A549 (cell line): ENCODE measurements at regions not wholly inside any gene's neighbourhood (a gene's known extent, or its start where the extent isn't known, plus 50 kb on each side); places are given as distances from the start of the nearest gene placed in this dataset.

Source experiments
- BCL3 ChIP-seq: fragments of >200 bp; sonication (Bioruptor Twin); formaldehyde crosslinking; IDR thresholded peaks from 3 replicates; pipeline ENCODE4 v1.6.1; 2016
- BHLHE40 ChIP-seq: IDR thresholded peaks from 2 replicates; pipeline ENCODE4 v1.6.1; 2012; ENCODE audit warnings: low read depth, low read length, inconsistent platforms
- CBX2 ChIP-seq: fragments of 200-600 bp; sonication (generic); IDR thresholded peaks from 2 replicates; pipeline ENCODE4 v1.6.1; 2016; ENCODE audit warnings: low read depth, mild to moderate bottlenecking, borderline replicate concordance
- CTCF ChIP-seq: fragments of >200 bp; sonication (Bioruptor Twin); formaldehyde crosslinking; IDR thresholded peaks from 3 replicates; pipeline ENCODE4 v1.5.1; 2016
- EHMT2 ChIP-seq: fragments of 200-600 bp; sonication (generic); IDR thresholded peaks from 2 replicates; pipeline ENCODE4 v1.6.1; 2016; ENCODE audit warnings: antibody characterized with exemption, low read depth, mild to moderate bottlenecking, moderate library complexity
- EP300 ChIP-seq, 2 experiments: fragments of >200 bp; sonication (Bioruptor Twin); formaldehyde crosslinking; IDR thresholded peaks; 2 replicates in 1 of 2; 3 replicates in 1 of 2; pipeline ENCODE4 v1.6.1; 2016 to 2017
- HDAC2 ChIP-seq: fragments of 200-600 bp; sonication (generic); IDR thresholded peaks from 2 replicates; pipeline ENCODE4 v1.6.1; 2016
- JUNB ChIP-seq: fragments of >200 bp; sonication (Bioruptor Twin); formaldehyde crosslinking; IDR thresholded peaks from 2 replicates; pipeline ENCODE4 v1.6.1; 2016
- POLR2A ChIP-seq: IDR thresholded peaks from 2 replicates; pipeline ENCODE4 v1.6.1; 2012; ENCODE audit warnings: mild to moderate bottlenecking, low read length
- REST ChIP-seq: fragments of 200-600 bp; sonication (generic); IDR thresholded peaks from 2 replicates; pipeline ENCODE4 v1.6.1; 2016; ENCODE audit warnings: antibody characterized with exemption, mild to moderate bottlenecking, moderate library complexity
- TF ChIP-seq, protein P1 (sequence below): IDR thresholded peaks from 2 replicates; pipeline ENCODE4 v1.6.1; 2012
- TF ChIP-seq, protein P2 (sequence below): fragments of 450-650 bp; IDR thresholded peaks from 2 replicates; pipeline ENCODE4 v1.6.1; 2014; ENCODE audit warnings: antibody characterized with exemption

DNA sequence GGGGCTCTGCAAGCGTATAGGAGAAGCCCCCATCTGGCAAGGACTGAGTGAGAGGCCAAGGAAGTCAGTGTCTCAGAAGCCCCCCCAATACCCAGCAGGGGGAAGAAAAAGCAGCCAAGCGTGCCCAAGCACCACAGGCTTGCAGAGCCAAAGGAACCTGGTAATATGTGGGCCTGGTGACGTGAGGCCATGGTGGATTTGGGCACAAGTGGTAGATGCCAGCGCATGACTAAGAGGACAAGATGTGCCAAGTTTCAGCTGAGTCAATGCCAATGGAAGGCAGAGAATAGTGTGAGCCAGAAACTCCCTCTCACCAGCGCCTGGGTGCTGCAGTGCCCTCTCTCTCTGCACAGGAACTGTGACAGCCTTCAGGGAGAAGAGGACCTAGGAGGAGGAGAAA is 110.0 kb downstream of the QRSL1 start:
- TF ChIP-seq REST (no peak), EP300 (IDR thresholded peaks at IDR 0.05) (no peak), EHMT2 (no peak), CTCF (no peak), POLR2A (no peak), BHLHE40 (no peak), CBX2 (no peak), JUNB (0 out of 2 replicates have a peak, but pooled peaks have one; percentile 23), BCL3 (no peak), HDAC2 (no peak)
- TF ChIP-seq, protein P1, sequence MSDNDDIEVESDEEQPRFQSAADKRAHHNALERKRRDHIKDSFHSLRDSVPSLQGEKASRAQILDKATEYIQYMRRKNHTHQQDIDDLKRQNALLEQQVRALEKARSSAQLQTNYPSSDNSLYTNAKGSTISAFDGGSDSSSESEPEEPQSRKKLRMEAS, result peak; percentile 46; the same call in 1 of the 2 replicates
- TF ChIP-seq, protein P2, sequence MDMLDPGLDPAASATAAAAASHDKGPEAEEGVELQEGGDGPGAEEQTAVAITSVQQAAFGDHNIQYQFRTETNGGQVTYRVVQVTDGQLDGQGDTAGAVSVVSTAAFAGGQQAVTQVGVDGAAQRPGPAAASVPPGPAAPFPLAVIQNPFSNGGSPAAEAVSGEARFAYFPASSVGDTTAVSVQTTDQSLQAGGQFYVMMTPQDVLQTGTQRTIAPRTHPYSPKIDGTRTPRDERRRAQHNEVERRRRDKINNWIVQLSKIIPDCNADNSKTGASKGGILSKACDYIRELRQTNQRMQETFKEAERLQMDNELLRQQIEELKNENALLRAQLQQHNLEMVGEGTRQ, result no peak
